Thyroid gland (tissue), 4 donors: ENCODE measurements at regions not wholly inside any gene's neighbourhood (a gene's known extent, or its start where the extent isn't known, plus 50 kb on each side); places are given as distances from the start of the nearest gene placed in this dataset.
A peak's percentile ranks its signal among the peaks of the same experiment; 100 is the strongest.

ENCODE experiments used
- DNase-seq, 2 donors: peaks; one replicate each; pipeline ENCODE4 v3.0.0-alpha.2; 2019
- H3K27ac ChIP-seq, 3 donors: fragments of 200-600 bp; sonication (generic); 1 replicate in 2 of 3; 2 replicates in 1 of 3; pipeline ENCODE4 v1.5.1; 2016 to 2019; ENCODE audit warnings: mild to moderate bottlenecking in 1 of 3, moderate library complexity in 1 of 3
- H3K27me3 ChIP-seq: fragments of 200-600 bp; sonication (generic); one replicate; pipeline ENCODE4 v1.5.1; 2019
- H3K36me3 ChIP-seq, 2 donors: fragments of 200-600 bp; sonication (generic); one replicate each; pipeline ENCODE4 v1.5.1; 2016 to 2019
- H3K4me1 ChIP-seq, 2 donors: fragments of 200-600 bp; sonication (generic); one replicate each; pipeline ENCODE4 v1.5.1; 2017 to 2019
- H3K4me3 ChIP-seq, 3 donors: fragments of 200-600 bp; sonication (generic); replicated peaks in 1 of 3; 1 replicate in 2 of 3; 2 replicates in 1 of 3; pipeline ENCODE4 v1.5.1; 2016; ENCODE audit warnings: mild to moderate bottlenecking in 1 of 3
- H3K9me3 ChIP-seq: fragments of 200-600 bp; sonication (generic); one replicate; pipeline ENCODE4 v1.5.1; 2017
- CTCF ChIP-seq, 6 experiments: fragments of 200-600 bp in 3 of 6; fragments of 450-650 bp in 3 of 6; sonication (generic) in 3 of 6; IDR thresholded peaks; one replicate each; pipeline ENCODE4 v1.5.1; 2016 to 2019; ENCODE audit warnings: antibody characterized with exemption in 6 of 6, mild to moderate bottlenecking in 2 of 6, inconsistent platforms in 1 of 6, moderate library complexity in 1 of 6
- POLR2A ChIP-seq, 2 donors: fragments of 450-650 bp; IDR thresholded peaks; one replicate each; pipeline ENCODE4 v1.6.1; 2017; ENCODE audit warnings: antibody characterized with exemption in 2 of 2, mild to moderate bottlenecking in 2 of 2, moderate library complexity in 1 of 2
- WGBS, 2 donors: methylation state at CpG; one replicate each; pipeline ENCODE4 v1.1.5; 2017; 5-methylcytosine and 5-hydroxymethylcytosine counted together
- intact Hi-C: fragments of 100-400 bp; cut with DNase I; formaldehyde crosslinking; loops from one replicate; pipeline ENCODE4 v1.15.1; 2023

GRCh38 chr11:122337704-122338103 lies 221.7 kb upstream of the BLID start:
- DNase-seq = no peak
- Histone ChIP-seq H3K9me3 (no peaks in the 10 kb centered on the region), H3K36me3 (no peaks in the 10 kb centered on the region), H3K27ac (no peak overlapping the region), H3K4me3 (no peak overlapping the region), H3K27me3 (no peaks in the 10 kb centered on the region), H3K4me1 (peaks cover 33 to 36% of the 10 kb centered on the region in 2 donors)
- intact Hi-C loops = no loop called here
- 79% methylated on average over 4 of the region's 4 CpGs for WGBS, 2 donors
- TF ChIP-seq CTCF (IDR thresholded peaks at IDR 0.05) (no peak), POLR2A (IDR thresholded peaks at IDR 0.05) (no peak)

GRCh38 chr11:122337241-122337640 lies 221.2 kb upstream of the BLID start:
- Histone ChIP-seq H3K4me3 (no peak overlapping the region), H3K9me3 (no peaks in the 10 kb centered on the region), H3K27me3 (no peaks in the 10 kb centered on the region), H3K4me1 (peaks cover 29 to 31% of the 10 kb centered on the region in 2 donors), H3K27ac (no peak overlapping the region), H3K36me3 (no peaks in the 10 kb centered on the region)
- TF ChIP-seq CTCF (IDR thresholded peaks at IDR 0.05) (no peak), POLR2A (IDR thresholded peaks at IDR 0.05) (no peak)
- WGBS, 2 donors = 79 to 85% methylated on average over 5 of the region's 5 CpGs
- no peak for DNase-seq
- intact Hi-C loops = no loop called here

- intact Hi-C loops = no loop called here
- TF ChIP-seq CTCF (IDR thresholded peaks at IDR 0.05) (no peak), POLR2A (IDR thresholded peaks at IDR 0.05) (no peak)
Measured at GRCh38 chr11:122336706-122337105, 220.7 kb upstream of the BLID start.

GRCh38 chr11:122334546-122335339 lies 218.7 kb upstream of the BLID start:
- intact Hi-C loops = no loop called here

More at GRCh38 chr11:122336706-122337105, 220.7 kb upstream of the BLID start:
- H3K27ac ChIP-seq = no peak overlapping the region
- no peaks in the 10 kb centered on the region for H3K9me3 ChIP-seq
- H3K4me1 ChIP-seq = peaks cover 25 to 26% of the 10 kb centered on the region in 2 donors
- DNase-seq = no peak
- no peak overlapping the region for H3K4me3 ChIP-seq
- H3K36me3 ChIP-seq = no peaks in the 10 kb centered on the region
- H3K27me3 ChIP-seq = no peaks in the 10 kb centered on the region
- 92% methylated on average over 5 of the region's 5 CpGs for WGBS, 2 donors

More at GRCh38 chr11:122334546-122335339, 218.7 kb upstream of the BLID start:
- no peak for TF ChIP-seq CTCF (IDR thresholded peaks at IDR 0.05)
- DNase-seq = no peak
- Histone ChIP-seq H3K27ac (peak overlapping the region in 1 of 3 donors; percentile 13), H3K9me3 (no peaks in the 10 kb centered on the region), H3K27me3 (no peaks in the 10 kb centered on the region), H3K4me3 (no peak overlapping the region), H3K36me3 (no peaks in the 10 kb centered on the region), H3K4me1 (peaks cover 11 to 12% of the 10 kb centered on the region in 2 donors)
- 69 to 78% methylated on average over 11 of the region's 11 CpGs for WGBS, 2 donors
